K562 (cell line): ENCODE measurements at regions not wholly inside any gene's neighbourhood (a gene's known extent, or its start where the extent isn't known, plus 50 kb on each side); places are given as distances from the start of the nearest gene placed in this dataset.

Source experiments
- ATAC-seq: fragments of 200-7000 bp; cut with Tn5 transposase; 3 replicates; pipeline ENCODE4 v1.9.1; 2020; ENCODE audit warnings: moderate library complexity
- BruUV-seq: library from RNA; stranded (reverse); fragments of 400-500 nt; replicated peaks from 2 replicates; lab custom pipeline; 2021; lab: Mats Ljungman, UMichigan
- CTCF ChIA-PET: fragments of 300-600 bp; formaldehyde crosslinking; extraction: SDS; loops from one replicate; lab custom pipeline; 2021; ENCODE audit warnings: low intra/inter-chr PET ratio; lab: Yijun Ruan, JAX
- POLR2A ChIA-PET: fragments of 300-600, 350-650 bp; sonication (Branson Sonifier 250); formaldehyde crosslinking; extraction: SDS; loops from one replicate; lab custom pipeline; 2021; ENCODE audit warnings: antibody characterized with exemption, inconsistent platforms; lab: Yijun Ruan, JAX
- DNase-seq, 4 experiments: peaks; one replicate each; pipeline versions ENCODE4 v3.0.0 to v3.0.0-alpha.2; 2011 to 2018; ENCODE audit warnings: low spot score in 3 of 4, mixed read lengths in 3 of 4; ENCODE audit errors: extremely low read depth in 1 of 4
- FAIRE-seq: peaks from 2 replicates; lab custom pipeline; 2011; peaks lifted over from hg19 to GRCh38; lab: Jason Lieb, UNC
- H2AFZ ChIP-seq: 2 replicates; pipeline ENCODE4 v1.6.0; 2011; ENCODE audit warnings: low read depth, low read length, control low read depth, inconsistent platforms
- H3K27ac ChIP-seq: fragments of 200-600 bp; 3 replicates; pipeline ENCODE4 v1.8.0; 2011; ENCODE audit warnings: low read depth, mild to moderate bottlenecking, control low read depth, inconsistent platforms, low read length, moderate library complexity, mixed read lengths; ENCODE audit errors: extremely low read depth
- H3K27me3 ChIP-seq, 2 experiments: fragments of 300-600 bp in 1 of 2; 2 replicates in 1 of 2; 3 replicates in 1 of 2; pipeline versions ENCODE4 v1.6.0 to v1.8.0; 2011; ENCODE audit warnings: inconsistent platforms in 2 of 2, low read length in 2 of 2, mild to moderate bottlenecking in 1 of 2, mixed read lengths in 1 of 2, moderate library complexity in 1 of 2; ENCODE audit not compliant: control insufficient read depth in 2 of 2, insufficient read depth in 2 of 2
- H3K36me3 ChIP-seq: fragments of 300-600 bp; 3 replicates; pipeline ENCODE4 v1.8.0; 2011; ENCODE audit warnings: mild to moderate bottlenecking, low read length, inconsistent platforms; ENCODE audit not compliant: control insufficient read depth, insufficient read depth
- H3K4me1 ChIP-seq, 2 experiments: fragments of 200-600 bp in 1 of 2; replicated peaks in 1 of 2; 2 replicates in 1 of 2; 3 replicates in 1 of 2; pipeline versions ENCODE4 v1.5.1 to v1.8.0; 2011; ENCODE audit warnings: inconsistent platforms in 2 of 2, low read length in 2 of 2, mild to moderate bottlenecking in 1 of 2, mixed read lengths in 1 of 2, moderate library complexity in 1 of 2; ENCODE audit not compliant: control insufficient read depth in 2 of 2, insufficient read depth in 2 of 2
- H3K4me2 ChIP-seq: 2 replicates; pipeline ENCODE4 v1.6.1; 2011; ENCODE audit warnings: low read length, control low read depth, inconsistent platforms, mixed read lengths; ENCODE audit not compliant: insufficient read depth
- H3K4me3 ChIP-seq: fragments of 200-600 bp; sonication (generic), shearing (Covaris generic); 2 replicates; pipeline ENCODE4 v1.5.1; 2016; ENCODE audit warnings: control low read depth, inconsistent platforms
- H3K79me2 ChIP-seq: fragments of 200-600 bp; 3 replicates; pipeline ENCODE4 v1.8.0; 2011; ENCODE audit warnings: low read length, inconsistent platforms; ENCODE audit not compliant: control insufficient read depth, insufficient read depth
- H3K9ac ChIP-seq, 2 experiments: 2 replicates each; pipeline versions ENCODE4 v1.6.0 to v1.6.1; 2011; ENCODE audit warnings: low read depth in 2 of 2, low read length in 2 of 2, control low read depth in 1 of 2, inconsistent platforms in 1 of 2, mild to moderate bottlenecking in 1 of 2, mixed read lengths in 1 of 2; ENCODE audit not compliant: insufficient read depth in 1 of 2
- H3K9me1 ChIP-seq: one replicate; pipeline ENCODE4 v1.6.0; 2011; ENCODE audit warnings: inconsistent platforms, mild to moderate bottlenecking, low read length, moderate library complexity; ENCODE audit not compliant: control insufficient read depth, insufficient read depth
- H3K9me3 ChIP-seq: replicated peaks from 2 replicates; pipeline ENCODE4 v1.5.1; 2011; ENCODE audit warnings: low read depth, low read length, inconsistent platforms; ENCODE audit not compliant: control insufficient read depth, insufficient read depth
- H4K20me1 ChIP-seq: replicated peaks from 2 replicates; pipeline ENCODE4 v1.6.1; 2011; ENCODE audit warnings: low read length, inconsistent platforms, mixed read lengths; ENCODE audit not compliant: control insufficient read depth, insufficient read depth
- FOXP4 ChIP-seq: sonication (generic); formaldehyde crosslinking; IDR thresholded peaks from 2 replicates; pipeline ENCODE4 v1.8.0; 2022; ENCODE audit warnings: mild to moderate bottlenecking, missing genetic modification reagents, borderline replicate concordance
- KAT2B ChIP-seq: IDR thresholded peaks from one replicate; pipeline ENCODE4 v1.6.1; 2012; ENCODE audit warnings: low read depth, mild to moderate bottlenecking, control low read depth, inconsistent platforms, low read length, moderate library complexity
- MEIS2 ChIP-seq: fragments of 450-650 bp; IDR thresholded peaks from 2 replicates; pipeline ENCODE4 v1.6.1; 2014; ENCODE audit warnings: mild to moderate bottlenecking; ENCODE audit not compliant: partially characterized antibody
- POLR2AphosphoS2 ChIP-seq: IDR thresholded peaks from 2 replicates; pipeline ENCODE4 v1.6.1; 2012; ENCODE audit warnings: low read length, improper control_type of control experiment
- RFX1 ChIP-seq: fragments of 450-650 bp; IDR thresholded peaks from 2 replicates; pipeline ENCODE4 v1.6.1; 2016; ENCODE audit warnings: mild to moderate bottlenecking, moderate library complexity
- SIRT6 ChIP-seq: IDR thresholded peaks from one replicate; pipeline ENCODE4 v1.6.1; 2012; ENCODE audit warnings: low read depth, mild to moderate bottlenecking, control low read depth, inconsistent platforms, low read length, moderate library complexity
- WHSC1 ChIP-seq: IDR thresholded peaks from one replicate; pipeline ENCODE4 v1.6.1; 2012; ENCODE audit warnings: low read length, control low read depth, inconsistent platforms
- ZNF354B ChIP-seq: fragments of 250-450 bp; sonication (Bioruptor Pico); IDR thresholded peaks from 2 replicates; pipeline ENCODE4 v1.4.0; 2020
- ZNF518B ChIP-seq: fragments of 250-450 bp; sonication (Bioruptor Pico); IDR thresholded peaks from 2 replicates; pipeline ENCODE4 v1.5.0; 2021; ENCODE audit warnings: mild to moderate bottlenecking, moderate library complexity
- in situ Hi-C: fragments of 300-500 bp; cut with MboI; formaldehyde crosslinking; loops from 4 replicates; pipeline ENCODE4 v1.15.0; 2018; ENCODE audit warnings: inconsistent platforms, mixed read lengths
- intact Hi-C: fragments of 100-400 bp; cut with micrococcal nuclease; formaldehyde crosslinking; loops from 2 replicates; pipeline ENCODE4 v1.14.2; 2022

DNA sequence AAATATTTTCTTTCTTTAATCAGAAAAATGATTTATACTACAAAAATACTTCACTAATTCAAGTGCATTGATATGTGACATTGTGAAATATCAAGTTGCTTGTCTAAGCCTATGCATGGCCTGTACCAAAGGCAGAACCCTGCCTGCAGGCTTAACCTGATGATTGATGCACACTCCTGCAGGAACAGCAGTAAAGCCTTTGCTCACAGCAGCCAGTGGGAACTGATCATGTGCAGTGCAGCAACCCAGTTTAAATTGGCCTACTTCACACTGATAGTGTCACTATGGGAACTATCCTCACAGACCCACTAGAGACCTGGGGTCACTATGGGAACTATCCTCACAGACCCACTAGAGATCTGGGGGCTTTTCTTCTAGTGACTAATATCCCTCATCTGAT, 603.8 kb downstream of the RAPGEF2 start:
- no peak for ATAC-seq
- TF ChIP-seq MEIS2 (no peak), FOXP4 (no peak), RFX1 (no peak), ZNF354B (no peak), WHSC1 (no peak), ZNF518B (CRISPR knock-in tag) (no peak), POLR2AphosphoS2 (no peak), SIRT6 (no peak), KAT2B (no peak)

More for the DNA sequence above, 603.8 kb downstream of the RAPGEF2 start:
- ChIA-PET CTCF (no interaction called here), POLR2A (no interaction called here)
- Histone ChIP-seq H3K9me1 (no peaks in the 10 kb centered on the region), H3K9ac (no peak overlapping the region), H3K4me2 (no peak overlapping the region), H4K20me1 (no peaks in the 10 kb centered on the region), H3K9me3 (no peaks in the 10 kb centered on the region), H3K4me1 (no peaks in the 10 kb centered on the region), H2AFZ (no peak overlapping the region), H3K4me3 (no peak overlapping the region), H3K79me2 (no peaks in the 10 kb centered on the region), H3K27ac (no peak overlapping the region), H3K27me3 (no peaks in the 10 kb centered on the region), H3K36me3 (no peaks in the 10 kb centered on the region)
- FAIRE-seq (no peak), DNase-seq (no peak)
- intact Hi-C loops (no loop called here), in situ Hi-C loops (no loop called here)
- BruUV-seq = no TSS peak
